22Rv1 (cell line): ENCODE measurements at regions not wholly inside any gene's neighbourhood (a gene's known extent, or its start where the extent isn't known, plus 50 kb on each side); places are given as distances from the start of the nearest gene placed in this dataset.

Experiments
- CTCF ChIP-seq: fragments of 450-650 bp; IDR thresholded peaks from 2 replicates; pipeline ENCODE4 v1.5.1; 2017; ENCODE audit warnings: mild to moderate bottlenecking
- ZFX ChIP-seq: fragments of 450-650 bp; IDR thresholded peaks from 2 replicates; pipeline ENCODE4 v1.6.1; 2017; ENCODE audit warnings: antibody characterized with exemption, borderline replicate concordance

GRCh38 chr14:71410578-71411284 lies 503.5 kb downstream of the PCNX1 start:
- TF ChIP-seq CTCF (no peak), ZFX (no peak)
